ENCODE measurements at regions not wholly inside any gene's neighbourhood (a gene's known extent, or its start where the extent isn't known, plus 50 kb on each side); places are given as distances from the start of the nearest gene placed in this dataset.

DNA sequence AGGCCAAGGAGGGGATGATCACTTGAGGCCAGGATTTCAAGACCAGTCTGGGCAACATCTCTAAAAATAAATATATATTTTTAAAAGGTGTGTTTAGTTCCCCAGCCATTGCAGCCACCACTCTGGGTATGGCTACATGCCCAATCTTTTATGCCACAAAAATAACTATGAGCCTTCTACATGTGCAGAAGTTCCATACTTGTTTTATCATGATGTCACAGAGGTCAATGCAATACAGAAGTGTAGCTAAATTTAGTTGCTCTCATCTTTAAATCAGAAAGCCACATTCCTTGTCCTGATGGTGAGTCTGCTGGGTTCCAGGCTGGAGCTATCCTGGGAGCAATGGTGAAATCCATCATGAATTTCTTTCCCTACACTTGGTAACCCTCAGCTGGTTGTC is 436.3 kb downstream of the DYNC2H1 start:
- no peaks in the 10 kb centered on the region for H3K27me3 ChIP-seq (ENCODE audit: control insufficient read depth, insufficient read depth, low read length)
- DNase-seq: no peak
- no peak overlapping the region for H3K4me3 ChIP-seq (ENCODE audit: low read length)
- H3K9me3 ChIP-seq (ENCODE audit: control insufficient read depth, low read depth, low read length): no peaks in the 10 kb centered on the region
- no peak overlapping the region for H3K27ac ChIP-seq (ENCODE audit: low read length)
- no peaks in the 10 kb centered on the region for H3K36me3 ChIP-seq (ENCODE audit: control insufficient read depth, insufficient read depth, low read length)
- no peaks in the 10 kb centered on the region for H3K4me1 ChIP-seq (ENCODE audit: control insufficient read depth, insufficient read depth, low read length)

DNA sequence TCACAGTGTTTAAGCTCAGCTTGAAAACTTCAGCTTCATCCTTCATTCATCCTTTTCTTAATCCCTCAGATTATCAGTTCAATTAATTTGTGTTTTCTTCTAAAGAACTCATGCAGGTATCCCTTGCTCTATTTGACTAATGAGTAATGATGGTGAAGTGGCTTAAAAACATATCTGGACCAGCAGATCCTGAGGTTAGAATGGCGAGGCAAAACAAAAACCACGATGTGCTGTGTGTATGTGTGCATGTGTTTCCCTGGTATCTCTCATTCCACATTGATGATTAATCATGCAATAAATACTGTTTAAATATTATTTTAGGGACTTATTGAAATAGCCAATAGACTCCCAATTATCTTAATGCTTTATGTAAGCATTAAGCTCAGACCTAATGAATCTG is 437.0 kb downstream of the DYNC2H1 start:
- Histone ChIP-seq H3K27me3 (ENCODE audit: control insufficient read depth, insufficient read depth, low read length) (no peaks in the 10 kb centered on the region), H3K27ac (ENCODE audit: low read length) (no peak overlapping the region), H3K36me3 (ENCODE audit: control insufficient read depth, insufficient read depth, low read length) (no peaks in the 10 kb centered on the region), H3K4me3 (ENCODE audit: low read length) (no peak overlapping the region), H3K9me3 (ENCODE audit: control insufficient read depth, low read depth, low read length) (no peaks in the 10 kb centered on the region), H3K4me1 (ENCODE audit: control insufficient read depth, insufficient read depth, low read length) (no peaks in the 10 kb centered on the region)
- WGBS (ENCODE audit: insufficient coverage, low lambda C conversion rate): 68% methylated on average over 2 of the region's 2 CpGs
- no peak for DNase-seq

DNA sequence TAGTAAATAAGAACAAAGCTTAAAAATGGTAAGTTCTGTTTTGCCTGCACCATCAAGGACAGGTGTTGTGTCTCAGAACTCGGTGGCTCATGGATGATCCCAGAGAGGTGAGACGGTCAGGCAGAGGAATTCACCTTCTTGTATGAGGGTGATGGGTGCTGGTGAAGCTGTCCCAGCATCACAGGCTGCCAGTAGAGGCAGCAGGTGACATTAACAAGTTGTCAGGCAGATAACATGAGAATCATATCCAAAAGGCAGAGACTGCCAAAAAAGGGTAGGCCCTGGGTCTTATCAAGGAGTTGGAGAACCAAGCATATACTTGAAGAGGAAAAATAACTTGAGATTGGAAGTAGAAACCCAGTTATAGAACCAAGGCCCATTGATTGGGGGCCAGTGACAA is 437.8 kb downstream of the DYNC2H1 start:
- no CpG with 5 or more reads among the region's 2 CpGs for WGBS (ENCODE audit: insufficient coverage, low lambda C conversion rate)
- Histone ChIP-seq H3K4me1 (ENCODE audit: control insufficient read depth, insufficient read depth, low read length) (no peaks in the 10 kb centered on the region), H3K27me3 (ENCODE audit: control insufficient read depth, insufficient read depth, low read length) (no peaks in the 10 kb centered on the region), H3K27ac (ENCODE audit: low read length) (no peak overlapping the region), H3K9me3 (ENCODE audit: control insufficient read depth, low read depth, low read length) (no peaks in the 10 kb centered on the region), H3K4me3 (ENCODE audit: low read length) (no peak overlapping the region), H3K36me3 (ENCODE audit: control insufficient read depth, insufficient read depth, low read length) (no peaks in the 10 kb centered on the region)
- DNase-seq: no peak

DNA sequence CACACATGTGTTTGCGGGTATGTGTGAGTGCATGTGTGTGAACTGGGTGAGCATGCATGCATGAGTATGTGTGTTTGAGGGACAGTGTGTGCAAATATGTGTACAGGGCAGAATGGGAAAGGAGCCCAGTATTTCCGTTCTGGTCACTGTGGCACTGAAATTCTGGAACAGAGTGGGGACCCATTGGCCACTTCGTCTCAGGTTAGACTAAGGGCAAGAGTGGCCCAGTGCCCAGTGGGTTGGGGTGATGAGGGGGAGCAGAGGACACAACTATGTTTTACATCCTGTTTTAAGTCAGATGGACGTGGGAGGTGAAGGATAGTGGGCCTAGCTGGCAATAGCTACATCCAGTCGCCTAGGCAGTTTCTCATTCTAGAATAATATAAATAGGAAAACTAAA is 438.5 kb downstream of the DYNC2H1 start:
- DNase-seq: no peak
- H3K36me3 ChIP-seq (ENCODE audit: control insufficient read depth, insufficient read depth, low read length): no peaks in the 10 kb centered on the region
- H3K9me3 ChIP-seq (ENCODE audit: control insufficient read depth, low read depth, low read length): no peaks in the 10 kb centered on the region
- H3K27me3 ChIP-seq (ENCODE audit: control insufficient read depth, insufficient read depth, low read length): no peaks in the 10 kb centered on the region
- no peaks in the 10 kb centered on the region for H3K4me1 ChIP-seq (ENCODE audit: control insufficient read depth, insufficient read depth, low read length)
- no CpG with 5 or more reads among the region's 5 CpGs for WGBS (ENCODE audit: insufficient coverage, low lambda C conversion rate)
- H3K27ac ChIP-seq (ENCODE audit: low read length): no peak overlapping the region
- H3K4me3 ChIP-seq (ENCODE audit: low read length): no peak overlapping the region

DNA sequence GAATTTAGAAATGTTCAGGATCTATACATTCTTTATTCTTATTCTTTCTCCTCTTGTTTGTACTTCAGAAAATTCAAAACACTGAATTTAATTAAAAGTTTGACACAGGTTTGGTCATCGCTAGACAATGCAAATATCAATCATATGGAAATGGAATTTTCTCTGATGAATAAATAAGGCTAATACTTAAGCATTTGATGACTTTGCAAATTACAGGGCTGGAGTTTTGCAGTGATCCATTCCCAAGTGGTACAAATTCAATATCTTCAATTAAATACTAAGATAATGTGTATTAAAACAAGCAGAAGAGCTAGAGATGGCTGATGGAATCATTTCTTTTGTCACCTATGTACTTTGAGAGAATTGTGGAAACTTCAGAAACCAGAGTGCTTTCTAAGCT is 439.6 kb downstream of the DYNC2H1 start:
- Histone ChIP-seq H3K27ac (ENCODE audit: low read length) (no peak overlapping the region), H3K36me3 (ENCODE audit: control insufficient read depth, insufficient read depth, low read length) (no peaks in the 10 kb centered on the region), H3K4me3 (ENCODE audit: low read length) (no peak overlapping the region), H3K9me3 (ENCODE audit: control insufficient read depth, low read depth, low read length) (no peaks in the 10 kb centered on the region), H3K4me1 (ENCODE audit: control insufficient read depth, insufficient read depth, low read length) (peaks cover 4% of the 10 kb centered on the region), H3K27me3 (ENCODE audit: control insufficient read depth, insufficient read depth, low read length) (no peaks in the 10 kb centered on the region)
- no peak for DNase-seq
- WGBS (ENCODE audit: insufficient coverage, low lambda C conversion rate): no CpG with 5 or more reads among the region's 1 CpG

DNA sequence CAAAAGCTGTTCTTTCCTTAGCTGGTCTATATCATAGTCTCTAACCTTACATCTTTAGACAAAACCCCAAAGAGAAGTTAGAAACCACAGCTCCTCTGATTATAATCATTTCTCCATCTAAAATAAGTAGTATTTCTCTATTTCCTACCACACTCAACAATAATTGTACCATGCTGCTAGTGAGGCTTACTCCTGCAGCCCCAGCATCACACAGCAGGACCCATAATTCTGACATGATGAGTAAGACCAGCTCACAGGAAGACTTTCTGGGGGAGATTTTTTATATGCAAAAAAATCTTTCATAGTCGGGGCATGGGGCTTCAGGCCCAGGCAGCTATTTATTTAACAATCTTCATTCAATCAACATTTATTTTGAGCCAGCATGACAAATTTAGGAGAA is 441.6 kb downstream of the DYNC2H1 start:
- no peak for DNase-seq
- Histone ChIP-seq H3K4me1 (ENCODE audit: control insufficient read depth, insufficient read depth, low read length) (peaks cover 7% of the 10 kb centered on the region), H3K27me3 (ENCODE audit: control insufficient read depth, insufficient read depth, low read length) (no peaks in the 10 kb centered on the region), H3K36me3 (ENCODE audit: control insufficient read depth, insufficient read depth, low read length) (no peaks in the 10 kb centered on the region), H3K9me3 (ENCODE audit: control insufficient read depth, low read depth, low read length) (no peaks in the 10 kb centered on the region), H3K27ac (ENCODE audit: low read length) (no peak overlapping the region), H3K4me3 (ENCODE audit: low read length) (no peak overlapping the region)
- WGBS (ENCODE audit: insufficient coverage, low lambda C conversion rate): no CpG with 5 or more reads among the region's 1 CpG

DNA sequence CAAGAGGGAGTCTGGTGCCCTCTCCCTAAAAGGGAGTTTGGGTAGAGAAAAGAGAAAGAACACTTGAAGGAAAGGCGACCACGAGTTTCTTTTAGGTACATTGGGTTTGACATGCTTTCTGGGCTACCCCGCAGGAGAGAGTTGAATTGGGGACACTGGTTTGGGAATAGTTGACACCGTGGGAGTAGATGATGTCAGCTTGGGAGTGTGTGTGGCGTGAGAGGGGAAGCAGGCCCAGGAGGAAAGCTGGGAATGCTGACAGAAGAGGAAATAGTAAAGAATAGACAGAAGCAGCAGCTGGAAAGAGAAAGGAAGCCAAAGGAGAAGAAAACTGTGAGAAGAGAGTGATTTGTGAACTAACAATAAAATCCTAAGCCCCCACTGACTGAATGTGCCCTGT is 442.9 kb downstream of the DYNC2H1 start:
- WGBS (ENCODE audit: insufficient coverage, low lambda C conversion rate): 100% methylated on average over 2 of the region's 5 CpGs
- no peaks in the 10 kb centered on the region for H3K9me3 ChIP-seq (ENCODE audit: control insufficient read depth, low read depth, low read length)
- peaks cover 17% of the 10 kb centered on the region for H3K4me1 ChIP-seq (ENCODE audit: control insufficient read depth, insufficient read depth, low read length)
- no peaks in the 10 kb centered on the region for H3K27me3 ChIP-seq (ENCODE audit: control insufficient read depth, insufficient read depth, low read length)
- H3K27ac ChIP-seq (ENCODE audit: low read length): no peak overlapping the region
- H3K4me3 ChIP-seq (ENCODE audit: low read length): no peak overlapping the region
- H3K36me3 ChIP-seq (ENCODE audit: control insufficient read depth, insufficient read depth, low read length): no peaks in the 10 kb centered on the region
- DNase-seq: no peak

DNA sequence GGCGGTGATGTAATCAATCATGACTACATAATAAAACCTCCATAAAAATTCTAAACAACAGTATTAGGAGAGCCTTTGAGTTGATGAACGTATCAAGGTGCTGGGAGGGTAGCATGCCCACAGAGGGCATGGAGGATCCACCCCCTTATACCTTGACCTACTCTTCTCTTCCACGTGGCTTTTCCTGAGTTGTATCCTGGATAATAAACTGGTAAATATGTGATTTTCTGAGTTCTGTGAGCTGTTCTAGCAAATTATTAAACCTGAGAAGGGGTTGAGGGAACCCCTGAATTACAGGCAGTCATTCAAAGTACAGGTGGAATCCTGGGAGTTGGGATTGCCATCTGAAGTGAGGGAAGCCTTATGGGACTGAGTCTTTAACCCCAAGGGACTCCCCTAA is 446.9 kb downstream of the DYNC2H1 start:
- H3K36me3 ChIP-seq (ENCODE audit: control insufficient read depth, insufficient read depth, low read length): no peaks in the 10 kb centered on the region
- no peaks in the 10 kb centered on the region for H3K9me3 ChIP-seq (ENCODE audit: control insufficient read depth, low read depth, low read length)
- peak; percentile 81 to 89 for DNase-seq
- no peaks in the 10 kb centered on the region for H3K27me3 ChIP-seq (ENCODE audit: control insufficient read depth, insufficient read depth, low read length)
- peaks cover 20% of the 10 kb centered on the region for H3K4me1 ChIP-seq (ENCODE audit: control insufficient read depth, insufficient read depth, low read length)
- H3K27ac ChIP-seq (ENCODE audit: low read length): peak overlapping the region; percentile 67
- WGBS (ENCODE audit: insufficient coverage, low lambda C conversion rate): 17% methylated on average over 1 of the region's 3 CpGs
- H3K4me3 ChIP-seq (ENCODE audit: low read length): no peak overlapping the region

DNA sequence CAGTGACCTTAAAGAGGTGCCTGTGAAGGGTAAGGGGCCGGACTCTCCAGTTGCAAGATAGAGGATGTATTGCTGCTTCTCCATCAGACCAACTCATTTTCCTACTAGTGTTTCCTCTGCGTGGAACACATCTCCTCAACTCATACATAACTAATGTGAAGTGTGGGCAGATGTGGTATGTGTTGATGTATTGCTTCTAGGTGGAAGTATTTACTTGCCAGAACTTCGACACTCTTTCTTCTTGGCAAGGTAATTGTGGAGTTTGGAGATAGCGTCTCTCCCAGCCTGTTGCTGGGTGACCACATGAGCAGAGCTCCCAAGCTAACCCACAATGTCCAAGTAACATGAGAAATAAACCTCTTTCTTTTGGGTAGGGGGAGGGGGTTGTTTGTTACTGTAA is 456.9 kb downstream of the DYNC2H1 start:
- Histone ChIP-seq H3K4me3 (ENCODE audit: low read length) (no peak overlapping the region), H3K4me1 (ENCODE audit: control insufficient read depth, insufficient read depth, low read length) (no peaks in the 10 kb centered on the region), H3K9me3 (ENCODE audit: control insufficient read depth, low read depth, low read length) (no peaks in the 10 kb centered on the region), H3K27me3 (ENCODE audit: control insufficient read depth, insufficient read depth, low read length) (no peaks in the 10 kb centered on the region), H3K27ac (ENCODE audit: low read length) (no peak overlapping the region), H3K36me3 (ENCODE audit: control insufficient read depth, insufficient read depth, low read length) (no peaks in the 10 kb centered on the region)
- WGBS (ENCODE audit: insufficient coverage, low lambda C conversion rate): no CpG with 5 or more reads among the region's 4 CpGs
- no peak for DNase-seq

DNA sequence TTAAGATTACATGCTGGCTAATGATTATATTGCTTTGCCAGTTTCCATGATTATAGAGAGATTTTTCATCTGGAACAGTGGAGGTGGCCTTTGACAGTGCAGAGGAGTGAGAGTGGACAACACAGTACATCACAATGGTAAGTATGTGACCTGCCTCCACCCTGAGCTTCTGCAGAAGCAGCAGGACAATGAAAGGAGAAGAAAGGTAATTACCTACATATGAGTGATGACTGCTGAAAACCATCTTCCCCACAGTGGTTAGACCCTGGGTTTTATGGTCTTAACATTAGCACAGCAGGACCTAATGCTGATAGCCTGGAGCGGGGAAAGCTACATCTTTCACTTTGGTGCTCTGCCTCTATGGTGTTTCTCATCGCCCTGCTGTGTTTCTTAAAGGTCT is 454.7 kb upstream of the DDI1 start:
- no peaks in the 10 kb centered on the region for H3K27me3 ChIP-seq (ENCODE audit: control insufficient read depth, insufficient read depth, low read length)
- no CpG with 5 or more reads among the region's 2 CpGs for WGBS (ENCODE audit: insufficient coverage, low lambda C conversion rate)
- DNase-seq: peak in 1 of 2 donors; percentile 42
- peaks cover 5% of the 10 kb centered on the region for H3K4me1 ChIP-seq (ENCODE audit: control insufficient read depth, insufficient read depth, low read length)
- no peak overlapping the region for H3K4me3 ChIP-seq (ENCODE audit: low read length)
- no peaks in the 10 kb centered on the region for H3K36me3 ChIP-seq (ENCODE audit: control insufficient read depth, insufficient read depth, low read length)
- no peaks in the 10 kb centered on the region for H3K9me3 ChIP-seq (ENCODE audit: control insufficient read depth, low read depth, low read length)
- H3K27ac ChIP-seq (ENCODE audit: low read length): no peak overlapping the region

DNA sequence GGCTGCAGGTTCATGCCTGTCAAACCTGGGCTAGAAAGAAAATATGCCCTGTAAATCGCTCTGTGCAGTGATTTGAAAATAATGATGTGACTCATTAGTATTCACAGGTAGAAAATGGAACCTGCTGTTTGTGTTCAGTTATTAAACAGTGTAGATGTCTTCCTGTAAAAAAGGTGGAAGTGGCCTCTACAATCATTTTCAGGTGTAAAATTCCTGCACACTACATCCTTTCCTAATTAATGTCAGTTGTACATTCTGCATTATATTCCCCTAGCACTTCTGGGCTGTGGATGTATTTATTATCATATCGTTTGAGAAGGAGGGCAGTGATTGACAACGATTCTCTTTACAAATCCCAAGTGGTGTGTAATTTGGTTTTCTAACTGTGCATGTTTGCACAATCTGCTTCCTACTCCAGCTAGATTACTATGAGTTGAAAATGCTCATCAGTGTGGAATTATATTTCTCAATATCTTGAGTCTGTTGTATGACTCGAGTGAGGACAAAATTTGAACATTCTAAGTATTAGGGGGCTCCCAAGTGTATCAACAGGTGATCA is 454.0 kb upstream of the DDI1 start:
- H3K36me3 ChIP-seq (ENCODE audit: control insufficient read depth, insufficient read depth, low read length): no peaks in the 10 kb centered on the region
- H3K27me3 ChIP-seq (ENCODE audit: control insufficient read depth, insufficient read depth, low read length): no peaks in the 10 kb centered on the region
- 60% methylated on average over 1 of the region's 4 CpGs for WGBS (ENCODE audit: insufficient coverage, low lambda C conversion rate)
- no peak overlapping the region for H3K4me3 ChIP-seq (ENCODE audit: low read length)
- no peak overlapping the region for H3K27ac ChIP-seq (ENCODE audit: low read length)
- no peaks in the 10 kb centered on the region for H3K9me3 ChIP-seq (ENCODE audit: control insufficient read depth, low read depth, low read length)
- H3K4me1 ChIP-seq (ENCODE audit: control insufficient read depth, insufficient read depth, low read length): peaks cover 5% of the 10 kb centered on the region
- DNase-seq: no peak

All from large intestine (tissue), 3 donors.